GM19351 (cell line): ENCODE measurements at regions not wholly inside any gene's neighbourhood (a gene's known extent, or its start where the extent isn't known, plus 50 kb on each side); places are given as distances from the start of the nearest gene placed in this dataset.

Experiments used
- ATAC-seq: cut with Tn5 transposase; IDR thresholded peaks from one replicate; pipeline ENCODE4 v1.9.1; 2021; ENCODE audit warnings: mild to moderate bottlenecking, moderate library complexity; ENCODE audit not compliant: unreplicated experiment

DNA sequence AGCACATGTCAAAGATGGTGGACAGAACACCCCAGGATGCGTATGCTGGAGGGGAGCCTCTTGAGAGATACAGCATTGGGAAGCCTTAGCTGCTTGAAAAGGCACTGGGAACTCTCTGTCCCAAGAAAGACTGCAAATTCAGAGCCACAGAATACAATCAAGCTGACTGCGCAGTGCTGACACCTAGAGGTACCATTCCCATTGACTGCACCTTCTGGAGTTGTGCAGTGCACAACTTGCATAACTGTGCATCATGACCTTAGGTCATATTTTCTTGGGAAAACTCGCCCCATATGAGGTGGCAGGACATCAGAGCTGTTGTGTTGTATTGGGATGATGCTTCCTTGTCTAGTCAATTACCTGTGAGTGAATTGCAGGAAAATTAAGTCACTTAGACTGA, 646.5 kb upstream of the NOX3 start:
- ATAC-seq = no peak

DNA sequence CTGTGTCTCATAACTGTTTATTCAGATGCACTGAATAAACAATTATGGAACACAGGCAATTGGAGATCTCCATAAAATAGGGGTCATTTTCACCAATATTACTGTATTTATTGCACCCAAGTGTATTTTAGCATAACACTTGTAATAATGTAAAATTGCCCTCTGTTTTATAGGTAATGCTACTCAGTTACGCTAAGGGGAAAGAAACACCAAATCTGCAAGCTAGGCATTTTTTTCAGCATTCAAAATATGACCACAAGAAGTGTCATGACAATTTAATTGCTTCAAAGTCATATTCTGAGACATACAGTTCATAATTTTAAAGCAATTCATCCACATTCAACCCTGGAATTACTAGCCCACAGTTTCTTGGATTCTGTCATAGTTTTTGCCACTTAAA, 643.2 kb upstream of the NOX3 start:
- no peak for ATAC-seq

DNA sequence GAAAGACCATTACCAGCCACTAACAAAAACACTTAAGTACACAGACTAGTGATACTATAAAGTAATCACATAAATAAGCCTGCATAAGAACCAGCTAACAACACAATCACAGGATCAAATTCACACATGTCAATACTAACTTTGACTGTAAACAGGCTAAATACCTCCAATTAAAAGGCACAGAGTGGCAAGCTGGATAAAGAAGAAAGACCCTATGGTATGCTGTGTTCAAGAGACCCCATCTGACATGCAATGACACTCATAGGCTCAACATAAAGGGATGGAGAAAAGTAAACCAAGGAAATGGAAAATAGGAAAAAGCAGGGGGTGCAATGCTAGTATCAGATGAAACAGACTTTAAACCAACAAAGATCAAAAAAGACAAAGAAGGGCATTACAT, 631.8 kb upstream of the NOX3 start:
- ATAC-seq = no peak

DNA sequence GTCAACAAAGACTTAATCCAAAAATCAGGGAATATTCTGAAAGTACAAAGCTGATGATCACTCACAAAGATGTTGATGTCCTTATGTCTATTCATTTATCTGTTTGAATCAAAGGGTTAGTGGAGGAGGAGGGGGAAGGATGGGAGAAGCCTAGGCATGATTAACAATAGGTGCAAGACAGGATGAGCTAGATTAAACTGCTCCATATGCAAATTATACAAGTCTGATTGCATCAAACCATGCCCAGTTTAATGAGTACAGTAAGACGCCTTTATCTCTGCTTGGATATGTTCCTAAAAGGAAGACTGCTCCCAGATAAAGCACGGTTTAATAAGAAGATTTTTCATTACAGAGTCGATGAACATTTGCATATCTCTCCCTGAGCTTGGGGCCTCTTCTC, 626.4 kb upstream of the NOX3 start:
- no peak for ATAC-seq

DNA sequence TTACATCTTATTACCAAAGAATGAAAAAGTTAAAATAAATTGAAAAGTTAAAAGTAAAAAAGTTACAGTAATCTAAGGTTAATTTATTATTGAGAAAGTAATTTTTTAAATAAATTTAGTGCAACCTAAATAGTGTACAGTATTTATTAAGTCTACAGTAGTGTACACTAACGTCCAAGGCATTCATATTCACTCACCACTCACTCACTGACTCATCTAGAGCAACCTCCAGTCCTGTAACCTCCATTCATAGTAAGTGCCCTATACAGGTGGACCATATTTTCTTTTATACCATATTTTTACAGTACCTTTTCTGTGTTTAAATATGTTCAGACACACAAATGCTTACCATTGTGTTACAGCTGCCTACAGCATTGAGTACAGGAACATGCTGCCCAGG, 624.7 kb upstream of the NOX3 start:
- ATAC-seq = no peak

DNA sequence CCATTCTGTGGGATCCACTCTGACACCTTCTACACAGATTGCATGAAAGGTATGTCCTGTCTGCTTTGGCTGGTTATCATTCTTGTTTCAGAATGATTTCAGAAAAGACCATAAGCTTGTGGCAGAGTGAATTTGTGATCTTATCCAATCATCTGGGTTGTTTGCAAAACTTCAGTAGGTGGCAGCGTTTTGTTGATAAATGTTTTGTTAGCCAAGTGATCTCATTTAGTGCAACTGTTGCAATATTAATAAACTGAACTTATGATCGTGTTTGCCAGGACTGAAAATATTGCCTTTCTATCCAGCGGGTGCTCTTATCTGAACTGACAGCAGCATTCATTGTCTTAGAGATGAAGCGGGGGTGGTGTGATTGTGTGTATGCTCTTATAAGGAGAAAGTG, 613.2 kb upstream of the NOX3 start:
- ATAC-seq = no peak

DNA sequence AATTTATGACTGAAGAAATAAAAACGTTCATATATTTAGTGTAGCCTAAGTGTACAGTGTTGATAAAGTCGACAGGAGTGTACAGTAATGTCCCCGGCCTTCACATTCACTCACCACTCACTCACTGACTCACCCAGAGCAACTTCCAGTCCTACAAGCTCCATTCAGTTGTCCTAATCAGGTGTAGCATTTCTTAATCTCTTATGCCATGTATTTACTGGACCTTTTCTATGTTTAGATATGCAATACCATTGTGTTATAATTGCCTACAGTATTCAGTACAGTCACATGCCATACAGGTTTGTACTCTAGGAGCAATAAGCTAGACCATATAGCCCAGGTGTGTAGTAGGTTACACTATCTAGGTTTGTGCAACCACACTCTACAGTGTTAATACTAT, 610.2 kb upstream of the NOX3 start:
- ATAC-seq = no peak

DNA sequence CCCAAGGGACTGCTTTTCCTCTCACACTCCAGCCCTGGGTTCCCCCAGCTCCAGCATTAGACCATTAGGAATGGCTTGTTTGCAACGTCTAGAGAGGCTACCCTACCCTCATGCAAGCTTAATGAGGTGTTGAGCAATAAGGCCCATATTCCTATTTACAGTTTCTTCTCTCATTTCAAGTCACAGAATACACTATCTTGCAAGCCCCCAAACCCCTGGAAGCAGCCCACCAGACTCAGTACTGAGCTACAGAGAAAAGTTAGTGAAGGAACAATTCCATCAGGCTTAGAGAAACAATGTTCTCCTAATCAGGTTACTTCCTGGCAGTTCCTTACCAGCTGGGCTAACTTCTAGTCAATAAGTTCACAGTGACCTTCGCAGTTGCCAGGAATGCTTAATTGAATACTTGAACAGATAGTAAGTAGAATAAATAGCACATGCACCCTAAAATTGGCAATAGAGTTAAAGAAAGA, 606.5 kb upstream of the NOX3 start:
- no peak for ATAC-seq

DNA sequence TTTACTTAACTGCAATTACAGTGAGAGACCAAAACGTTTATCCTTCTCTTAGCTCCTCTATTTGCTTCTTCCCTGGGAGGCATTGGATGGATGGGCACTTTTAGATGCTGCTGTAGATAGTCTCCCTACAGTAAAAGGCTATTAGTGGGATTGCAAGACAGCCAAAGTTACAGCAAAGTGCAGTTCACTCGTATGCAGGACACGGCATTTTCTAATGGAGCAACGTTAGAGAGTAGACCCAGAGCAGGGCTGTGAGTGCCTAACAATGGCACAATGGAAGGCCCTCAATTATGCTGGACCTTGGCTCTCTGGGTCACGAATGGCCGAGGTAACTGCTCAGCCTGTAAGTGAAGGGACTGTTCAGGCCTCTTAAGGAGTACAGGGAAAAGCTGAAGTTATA, 605.8 kb upstream of the NOX3 start:
- no peak for ATAC-seq

DNA sequence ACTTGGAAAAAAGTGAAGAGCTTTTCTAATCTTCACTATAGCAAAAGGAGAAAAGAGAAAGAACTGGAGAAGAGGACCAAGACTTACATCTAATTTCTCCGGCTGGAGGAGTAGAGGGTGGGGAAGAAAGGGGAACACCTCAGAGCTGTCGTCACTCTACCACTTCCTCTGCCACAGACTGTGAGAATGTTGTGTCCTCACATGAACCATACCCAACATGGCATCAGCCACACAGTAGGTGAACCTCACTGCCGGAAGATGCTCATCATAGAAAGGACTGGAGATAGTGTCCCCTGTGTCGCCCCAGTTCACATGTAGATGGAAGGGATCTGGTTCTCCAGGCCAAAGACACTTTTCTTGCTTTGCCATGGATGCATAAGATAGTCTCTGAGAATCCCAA, 604.4 kb upstream of the NOX3 start:
- ATAC-seq = no peak

DNA sequence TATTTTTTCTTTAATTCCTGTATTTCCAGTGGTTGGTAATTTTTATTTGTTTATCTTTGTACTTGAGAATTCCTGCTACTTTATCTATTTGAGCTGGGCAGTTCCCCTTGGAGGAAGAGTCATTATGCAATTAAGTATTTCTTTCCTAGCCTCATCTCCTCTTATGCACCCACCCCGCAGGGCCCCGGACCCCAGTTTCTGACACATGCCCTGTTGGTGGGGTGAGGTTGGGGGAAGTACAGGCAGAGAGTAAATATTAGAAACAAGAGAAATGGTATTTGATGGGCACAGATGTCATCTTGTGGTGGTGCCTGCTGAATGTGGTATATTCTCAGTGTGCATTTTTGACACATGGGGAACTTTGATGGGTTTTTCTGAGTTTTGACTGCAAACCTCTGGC, 602.7 kb upstream of the NOX3 start:
- ATAC-seq = no peak

DNA sequence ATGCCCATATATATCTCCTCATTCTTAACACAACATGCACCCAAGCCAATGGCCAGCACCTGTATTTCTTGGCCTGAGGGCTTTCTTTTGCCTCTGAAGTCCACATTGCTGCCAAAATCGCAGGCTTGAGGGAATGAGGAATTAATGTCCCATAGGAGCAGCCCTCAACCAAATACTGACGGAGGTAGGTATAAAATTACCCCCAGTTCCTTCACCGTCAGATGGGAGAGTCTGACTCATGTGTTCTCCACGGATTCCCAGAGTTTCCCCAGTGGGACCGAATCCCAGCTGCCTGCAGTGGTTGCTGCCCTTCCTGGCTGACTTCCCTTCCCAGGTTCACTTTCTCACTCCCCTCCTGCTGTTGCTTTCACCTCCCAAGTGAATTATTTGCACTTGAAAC, 602.2 kb upstream of the NOX3 start:
- no peak for ATAC-seq

DNA sequence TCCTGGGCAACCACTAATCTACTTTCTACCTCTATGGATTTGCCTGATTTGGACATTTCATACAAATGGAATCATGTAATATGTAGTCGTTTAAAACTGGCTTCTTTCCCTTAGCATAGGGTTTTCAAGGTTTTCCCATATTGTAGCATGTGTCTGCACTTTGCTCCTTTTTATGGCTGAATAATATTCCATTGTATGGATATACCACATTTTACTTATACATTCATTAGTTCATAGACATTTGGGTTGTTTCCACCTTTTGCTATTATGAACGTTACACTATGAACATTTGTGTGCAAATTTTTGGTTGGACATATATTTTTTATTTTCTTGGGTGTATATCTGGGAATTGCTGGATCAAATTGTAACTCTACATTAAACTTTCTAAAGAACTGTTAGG, 600.4 kb upstream of the NOX3 start:
- ATAC-seq = no peak

DNA sequence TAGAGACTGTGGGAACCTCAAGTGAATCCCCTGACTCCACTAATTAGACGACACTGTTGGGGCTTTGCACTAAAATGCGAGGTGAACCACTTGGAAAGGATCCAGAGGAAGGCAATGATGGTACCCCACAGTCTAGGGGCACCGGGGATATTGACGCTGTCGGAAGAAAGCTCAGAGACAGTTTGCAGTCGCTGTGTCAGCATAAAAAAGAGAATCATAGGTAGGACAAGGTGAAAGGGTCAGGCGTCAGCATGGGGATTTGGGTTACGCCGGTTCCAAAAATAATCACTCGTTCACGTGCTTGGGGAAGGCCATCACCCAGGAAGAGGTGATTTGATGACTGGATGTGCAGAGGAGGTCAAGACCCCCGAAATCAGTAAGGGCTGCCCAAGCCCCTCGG, 598.0 kb upstream of the NOX3 start:
- ATAC-seq = no peak

DNA sequence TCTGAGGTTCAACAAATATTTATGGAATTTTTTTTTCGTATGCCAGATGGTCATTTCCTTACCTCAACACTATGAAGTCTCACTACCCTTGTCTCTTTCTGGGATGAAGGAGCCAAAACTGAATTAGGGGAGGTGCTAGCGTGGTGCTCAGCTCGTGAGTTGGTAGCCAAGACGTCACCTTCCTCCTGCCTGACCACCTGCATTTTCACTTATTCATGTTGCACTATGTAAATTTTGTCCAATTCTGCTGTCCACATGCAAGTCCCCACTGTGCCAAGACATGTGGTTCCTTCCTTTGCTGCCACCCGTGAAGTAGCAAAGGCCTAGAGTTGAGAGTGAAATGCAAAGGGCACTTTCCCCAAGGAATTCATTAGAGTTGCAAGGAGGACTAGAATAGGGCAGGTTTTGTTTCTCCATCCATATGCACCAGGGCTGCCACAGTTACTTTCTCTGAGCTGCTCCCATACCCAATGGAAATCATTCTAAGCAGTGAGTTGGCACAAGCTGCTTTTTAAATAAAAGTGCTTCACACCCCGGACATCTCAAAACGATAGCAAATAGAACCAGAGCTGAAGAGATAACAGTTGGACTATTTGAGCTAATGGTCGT, 591.3 kb upstream of the NOX3 start:
- ATAC-seq = no peak

DNA sequence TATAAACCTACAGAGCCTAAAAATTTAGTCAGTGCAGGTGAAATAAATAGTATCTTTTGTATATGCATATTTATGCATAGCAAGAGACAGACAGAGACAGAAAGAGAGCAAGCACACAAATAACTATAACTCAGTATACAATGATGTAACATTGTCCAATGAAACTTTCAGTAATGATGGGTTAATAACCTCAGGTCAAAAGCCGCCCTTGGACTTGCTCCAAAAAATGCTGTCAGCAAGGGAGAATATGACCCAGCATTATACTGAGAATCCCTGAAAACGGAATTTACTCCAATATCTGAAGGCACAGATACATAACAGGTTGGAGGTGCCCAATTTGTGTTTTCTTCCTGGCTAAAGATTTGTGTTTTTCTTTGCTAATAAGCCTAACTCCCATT, 590.6 kb upstream of the NOX3 start:
- ATAC-seq = no peak

DNA sequence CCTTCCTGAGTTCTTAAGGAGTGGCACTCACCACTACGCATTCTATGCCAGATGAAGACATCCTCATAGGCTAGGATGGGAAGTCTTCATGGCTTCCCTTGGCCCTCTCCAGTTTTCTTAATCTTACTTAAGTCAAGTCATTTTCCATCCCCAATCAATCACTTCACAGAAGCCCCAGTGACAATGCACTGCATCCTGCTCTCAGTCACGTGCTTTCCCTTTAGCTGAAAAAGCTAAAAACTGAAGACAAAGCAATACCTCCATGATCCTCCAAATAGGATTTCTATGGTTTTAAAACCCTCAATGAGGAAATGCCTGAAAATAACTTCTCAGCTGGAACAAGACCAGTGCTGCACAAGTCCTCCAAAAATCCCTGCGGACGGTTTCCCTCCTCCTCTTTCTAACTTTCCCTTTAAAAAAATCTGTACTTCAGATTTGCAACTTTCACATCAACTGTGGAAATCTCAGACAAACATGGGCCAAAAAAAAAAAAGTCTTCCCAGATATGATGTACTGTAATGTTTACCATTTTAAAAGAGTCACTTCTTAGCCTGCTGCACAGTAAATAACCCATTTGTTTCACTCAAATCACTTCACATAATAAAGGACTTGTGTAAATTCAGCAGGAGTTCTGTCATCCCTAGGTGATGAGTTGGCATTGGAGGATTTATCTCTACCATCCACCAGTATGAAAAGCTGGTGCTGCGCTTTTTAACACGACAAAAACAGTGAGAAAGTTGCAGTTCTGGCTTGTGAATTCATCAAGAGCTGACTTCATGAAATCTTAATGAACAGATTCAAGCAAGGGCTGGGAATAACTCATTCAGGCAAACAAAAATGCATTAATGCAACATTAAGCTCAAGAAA, 590.0 kb upstream of the NOX3 start:
- no peak for ATAC-seq

DNA sequence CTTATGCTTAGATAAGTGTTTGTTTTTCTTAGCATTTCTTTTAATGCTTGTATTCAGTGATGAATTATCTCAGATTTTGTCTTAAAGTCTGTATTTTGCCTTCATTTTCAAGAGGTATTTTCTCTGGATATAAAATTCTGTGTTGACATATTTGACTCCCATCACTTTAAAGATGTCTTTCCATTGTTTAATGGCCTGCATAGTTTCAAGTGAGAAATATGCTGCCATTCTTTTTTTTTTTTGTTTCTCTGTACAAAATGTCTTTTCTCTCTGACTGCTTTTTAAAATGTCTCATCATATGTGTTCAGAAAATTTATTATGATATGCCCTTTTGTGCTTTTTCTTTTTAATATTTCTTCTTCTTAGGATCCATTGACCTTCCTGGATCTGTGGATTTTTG, 578.0 kb upstream of the NOX3 start:
- ATAC-seq = no peak

DNA sequence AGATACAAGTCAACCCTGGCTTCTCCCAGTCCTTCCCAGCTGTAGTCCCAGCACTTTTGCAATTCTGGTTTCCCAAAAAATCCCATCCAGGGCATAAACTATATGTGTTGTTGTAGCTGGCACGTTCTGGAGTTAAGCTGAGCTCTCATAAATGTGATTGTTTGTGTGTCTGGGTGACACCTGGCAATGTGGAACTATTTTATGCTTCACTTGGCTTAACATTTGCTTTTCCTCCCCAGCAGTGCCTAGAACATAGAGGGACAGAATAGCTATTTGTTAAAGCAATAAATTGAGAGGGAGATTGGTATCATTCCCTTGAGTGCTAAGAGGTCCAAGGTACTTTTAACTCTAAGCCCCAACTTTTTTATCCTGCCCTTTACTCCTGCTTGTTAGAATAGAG, 575.9 kb upstream of the NOX3 start:
- no peak for ATAC-seq

DNA sequence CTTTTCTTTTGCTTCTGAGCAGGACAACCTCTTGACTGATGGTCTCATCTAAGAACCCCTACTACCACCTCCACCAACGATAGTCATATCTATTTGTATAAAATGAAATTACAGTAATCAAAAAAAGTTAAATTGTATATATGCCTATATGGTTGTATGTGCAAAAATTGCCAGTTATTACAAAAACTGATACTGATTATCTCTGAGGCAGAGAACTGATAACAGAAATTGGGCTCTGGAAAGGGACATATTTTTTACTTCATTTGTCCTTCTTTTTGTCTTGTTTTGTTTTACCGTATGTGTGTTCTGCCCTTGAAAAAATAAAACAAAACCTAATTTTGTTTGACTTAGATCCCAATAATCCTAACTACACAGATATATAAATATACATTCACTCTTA, 574.4 kb upstream of the NOX3 start:
- ATAC-seq = no peak

DNA sequence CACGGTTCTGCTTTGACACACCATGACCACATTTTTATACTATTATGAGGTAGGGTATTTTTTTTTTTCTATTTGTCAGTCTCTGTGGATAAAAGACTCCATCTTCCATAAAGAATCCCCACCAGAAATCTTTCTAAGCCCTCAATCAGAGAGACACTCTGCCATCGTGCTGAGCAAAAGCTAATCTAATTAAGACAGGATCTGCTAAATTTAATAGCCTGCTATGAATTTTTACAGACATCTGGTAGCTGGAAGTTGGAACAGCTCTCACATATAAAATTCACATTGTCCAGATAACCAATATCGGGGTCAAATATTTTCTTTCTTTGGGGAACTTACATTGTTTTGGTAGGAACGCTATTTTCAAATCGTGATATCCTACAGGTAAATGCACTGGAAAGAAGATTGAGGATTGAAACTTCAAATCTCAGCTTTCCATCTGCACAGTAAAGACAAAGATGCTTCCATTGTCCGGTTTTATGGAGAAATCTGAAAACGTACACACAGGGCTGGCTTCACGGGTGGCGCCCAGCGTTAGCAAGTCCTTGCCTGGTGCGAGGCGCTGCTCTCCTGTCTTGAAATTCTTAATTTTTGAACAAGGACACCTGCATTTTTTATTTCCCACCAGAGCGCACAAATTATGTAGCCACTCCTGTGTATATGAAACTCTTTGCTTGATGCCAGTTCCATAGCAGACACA, 573.8 kb upstream of the NOX3 start:
- ATAC-seq = no peak
